ENCODE measurements at regions not wholly inside any gene's neighbourhood (a gene's known extent, or its start where the extent isn't known, plus 50 kb on each side); places are given as distances from the start of the nearest gene placed in this dataset.
"Not testable (repeated sequence)": the region's sequence is repeated elsewhere in the genome, so short reads cannot be mapped to it uniquely, and the experiment has no call there.

DNA sequence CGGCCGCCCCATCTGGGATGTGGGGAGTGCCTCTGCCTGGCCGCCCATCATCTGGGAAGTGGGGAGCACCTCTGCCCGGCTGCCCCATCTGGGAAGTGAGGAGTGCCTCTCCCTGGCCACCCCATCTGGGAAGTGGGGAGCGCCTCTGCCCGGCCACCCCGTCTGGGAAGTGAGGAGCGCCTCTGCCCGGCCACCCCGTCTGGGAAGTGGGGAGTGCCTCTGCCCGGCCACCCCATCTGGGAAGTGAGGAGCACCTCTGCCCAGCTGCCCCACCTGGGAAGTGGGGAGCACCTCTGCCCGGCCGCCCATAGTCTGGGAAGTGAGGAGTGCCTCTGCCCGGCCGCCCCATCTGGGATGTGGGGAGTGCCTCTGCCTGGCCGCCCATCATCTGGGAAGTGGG is 91.7 kb upstream of the ZNF519 start:
- TF ChIP-seq POLR2AphosphoS5 (IDR thresholded peaks at IDR 0.05; ENCODE audit: low read depth, low read length); MAFG (CRISPR knock-in tag; IDR thresholded peaks at IDR 0.05); CREB1 (IDR thresholded peaks at IDR 0.05); CREB1 (CRISPR knock-in tag; IDR thresholded peaks at IDR 0.05); SIN3B (IDR thresholded peaks at IDR 0.05; ENCODE audit: low read length); ZNF761 (CRISPR knock-in tag; conservative IDR thresholded peaks at IDR 0.05); SKI (IDR thresholded peaks at IDR 0.05; ENCODE audit: partially characterized antibody); CHD4 (IDR thresholded peaks at IDR 0.05; ENCODE audit: borderline replicate concordance, low read length): not testable (repeated sequence)
- TF ChIP-seq, protein P1, sequence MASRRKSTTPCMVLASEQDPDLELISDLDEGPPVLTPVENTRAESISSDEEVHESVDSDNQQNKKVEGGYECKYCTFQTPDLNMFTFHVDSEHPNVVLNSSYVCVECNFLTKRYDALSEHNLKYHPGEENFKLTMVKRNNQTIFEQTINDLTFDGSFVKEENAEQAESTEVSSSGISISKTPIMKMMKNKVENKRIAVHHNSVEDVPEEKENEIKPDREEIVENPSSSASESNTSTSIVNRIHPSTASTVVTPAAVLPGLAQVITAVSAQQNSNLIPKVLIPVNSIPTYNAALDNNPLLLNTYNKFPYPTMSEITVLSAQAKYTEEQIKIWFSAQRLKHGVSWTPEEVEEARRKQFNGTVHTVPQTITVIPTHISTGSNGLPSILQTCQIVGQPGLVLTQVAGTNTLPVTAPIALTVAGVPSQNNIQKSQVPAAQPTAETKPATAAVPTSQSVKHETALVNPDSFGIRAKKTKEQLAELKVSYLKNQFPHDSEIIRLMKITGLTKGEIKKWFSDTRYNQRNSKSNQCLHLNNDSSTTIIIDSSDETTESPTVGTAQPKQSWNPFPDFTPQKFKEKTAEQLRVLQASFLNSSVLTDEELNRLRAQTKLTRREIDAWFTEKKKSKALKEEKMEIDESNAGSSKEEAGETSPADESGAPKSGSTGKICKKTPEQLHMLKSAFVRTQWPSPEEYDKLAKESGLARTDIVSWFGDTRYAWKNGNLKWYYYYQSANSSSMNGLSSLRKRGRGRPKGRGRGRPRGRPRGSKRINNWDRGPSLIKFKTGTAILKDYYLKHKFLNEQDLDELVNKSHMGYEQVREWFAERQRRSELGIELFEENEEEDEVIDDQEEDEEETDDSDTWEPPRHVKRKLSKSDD (CRISPR knock-in tag; IDR thresholded peaks at IDR 0.05; ENCODE audit: low read depth) = not testable (repeated sequence)
- TF ChIP-seq, protein P2, sequence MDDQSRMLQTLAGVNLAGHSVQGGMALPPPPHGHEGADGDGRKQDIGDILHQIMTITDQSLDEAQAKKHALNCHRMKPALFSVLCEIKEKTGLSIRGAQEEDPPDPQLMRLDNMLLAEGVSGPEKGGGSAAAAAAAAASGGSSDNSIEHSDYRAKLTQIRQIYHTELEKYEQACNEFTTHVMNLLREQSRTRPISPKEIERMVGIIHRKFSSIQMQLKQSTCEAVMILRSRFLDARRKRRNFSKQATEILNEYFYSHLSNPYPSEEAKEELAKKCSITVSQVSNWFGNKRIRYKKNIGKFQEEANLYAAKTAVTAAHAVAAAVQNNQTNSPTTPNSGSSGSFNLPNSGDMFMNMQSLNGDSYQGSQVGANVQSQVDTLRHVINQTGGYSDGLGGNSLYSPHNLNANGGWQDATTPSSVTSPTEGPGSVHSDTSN (CRISPR knock-in tag; IDR thresholded peaks at IDR 0.05; ENCODE audit: borderline replicate concordance) = not testable (repeated sequence)
